DMS114 treated with DMSO at 0.1 percent for 48 hours (cell line): ENCODE measurements at regions not wholly inside any gene's neighbourhood (a gene's known extent, or its start where the extent isn't known, plus 50 kb on each side); places are given as distances from the start of the nearest gene placed in this dataset.
"Not testable (repeated sequence)": the region's sequence is repeated elsewhere in the genome, so short reads cannot be mapped to it uniquely, and the experiment has no call there.

Experiments
- DNase-seq: peaks from one replicate; lab custom pipeline; 2025; ENCODE audit not compliant: unreplicated experiment; lab: John Stamatoyannopoulos, UW

- DNase-seq: not testable (repeated sequence)
These were observed 79.4 kb upstream of the DRD5 start for GRCh38 chr4:9702019-9702418.

GRCh38 chr4:9702696-9703095, 78.7 kb upstream of the DRD5 start:
- DNase-seq: not testable (repeated sequence)

GRCh38 chr4:9703391-9703790, 78.0 kb upstream of the DRD5 start:
- peak; percentile 8 for DNase-seq

- DNase-seq: not testable (repeated sequence)
These were observed 77.3 kb upstream of the DRD5 start for GRCh38 chr4:9704126-9704525.

GRCh38 chr4:9704551-9705332, 76.7 kb upstream of the DRD5 start:
- DNase-seq: no peak

- not testable (repeated sequence) for DNase-seq
These were observed 74.2 kb upstream of the DRD5 start for GRCh38 chr4:9707281-9707680.

- DNase-seq: not testable (repeated sequence)
These were observed 73.5 kb upstream of the DRD5 start for GRCh38 chr4:9707936-9708335.

- DNase-seq: no peak
These were observed 71.7 kb upstream of the DRD5 start for GRCh38 chr4:9709724-9710123.

GRCh38 chr4:9715271-9715670, 66.2 kb upstream of the DRD5 start:
- DNase-seq: not testable (repeated sequence)

GRCh38 chr4:9716093-9716492, 65.3 kb upstream of the DRD5 start:
- no peak for DNase-seq

GRCh38 chr4:9718246-9718939, 63.0 kb upstream of the DRD5 start:
- DNase-seq: not testable (repeated sequence)

GRCh38 chr4:9722131-9722530, 59.3 kb upstream of the DRD5 start:
- DNase-seq: not testable (repeated sequence)
